HEK293 (cell line): ENCODE measurements at regions not wholly inside any gene's neighbourhood (a gene's known extent, or its start where the extent isn't known, plus 50 kb on each side); places are given as distances from the start of the nearest gene placed in this dataset.

Source experiments
- CTCF ChIP-seq: fragments of 450-650 bp; formaldehyde crosslinking; IDR thresholded peaks from 2 replicates; pipeline ENCODE4 v1.5.1; 2016; ENCODE audit warnings: missing biosample characterization, missing genetic modification characterization
- GLIS2 ChIP-seq: fragments of 450-650 bp; formaldehyde crosslinking; IDR thresholded peaks from 2 replicates; pipeline ENCODE4 v1.5.1; 2016; ENCODE audit warnings: missing biosample characterization, missing genetic modification characterization
- TCF7L2 ChIP-seq: IDR thresholded peaks from 2 replicates; pipeline ENCODE4 v1.6.1; 2011; ENCODE audit warnings: low read depth, mild to moderate bottlenecking, inconsistent platforms, low read length, moderate library complexity, borderline replicate concordance
- TRIM28 ChIP-seq: IDR thresholded peaks from 2 replicates; pipeline ENCODE4 v1.6.1; 2011; ENCODE audit warnings: low read length, control low read depth, borderline replicate concordance
- ZFP37 ChIP-seq: fragments of 450-650 bp; formaldehyde crosslinking; IDR thresholded peaks from 2 replicates; pipeline ENCODE4 v1.5.1; 2016; ENCODE audit warnings: missing biosample characterization, missing genetic modification characterization
- ZNF211 ChIP-seq: fragments of 450-650 bp; formaldehyde crosslinking; IDR thresholded peaks from 2 replicates; pipeline ENCODE4 v1.5.1; 2016; ENCODE audit warnings: low read depth, missing biosample characterization, missing genetic modification characterization
- ZNF394 ChIP-seq: fragments of 450-650 bp; formaldehyde crosslinking; IDR thresholded peaks from 2 replicates; pipeline ENCODE4 v1.5.1; 2016; ENCODE audit warnings: missing biosample characterization, missing genetic modification characterization, mild to moderate bottlenecking, moderate library complexity, borderline replicate concordance
- ZNF629 ChIP-seq: fragments of 450-650 bp; formaldehyde crosslinking; IDR thresholded peaks from 2 replicates; pipeline ENCODE4 v1.5.1; 2017; ENCODE audit warnings: missing biosample characterization, missing genetic modification characterization
- TF ChIP-seq, protein P1 (sequence below): fragments of 450-650 bp; formaldehyde crosslinking; IDR thresholded peaks from 2 replicates; pipeline ENCODE4 v1.5.1; 2016; ENCODE audit warnings: missing biosample characterization, missing genetic modification characterization, borderline replicate concordance
- TF ChIP-seq, protein P2 (sequence below): fragments of 450-650 bp; formaldehyde crosslinking; IDR thresholded peaks from 2 replicates; pipeline ENCODE4 v1.5.1; 2016; ENCODE audit warnings: missing biosample characterization, missing genetic modification characterization, low read depth

GRCh38 chr18:40810372-40810771, 1144.7 kb upstream of the PIK3C3 start:
- no peak for TF ChIP-seq ZNF211 (tag by site-specific recombination)
- no peak for TF ChIP-seq ZNF629 (tag by site-specific recombination)
- no peak for TF ChIP-seq TRIM28
- TF ChIP-seq, protein P1, sequence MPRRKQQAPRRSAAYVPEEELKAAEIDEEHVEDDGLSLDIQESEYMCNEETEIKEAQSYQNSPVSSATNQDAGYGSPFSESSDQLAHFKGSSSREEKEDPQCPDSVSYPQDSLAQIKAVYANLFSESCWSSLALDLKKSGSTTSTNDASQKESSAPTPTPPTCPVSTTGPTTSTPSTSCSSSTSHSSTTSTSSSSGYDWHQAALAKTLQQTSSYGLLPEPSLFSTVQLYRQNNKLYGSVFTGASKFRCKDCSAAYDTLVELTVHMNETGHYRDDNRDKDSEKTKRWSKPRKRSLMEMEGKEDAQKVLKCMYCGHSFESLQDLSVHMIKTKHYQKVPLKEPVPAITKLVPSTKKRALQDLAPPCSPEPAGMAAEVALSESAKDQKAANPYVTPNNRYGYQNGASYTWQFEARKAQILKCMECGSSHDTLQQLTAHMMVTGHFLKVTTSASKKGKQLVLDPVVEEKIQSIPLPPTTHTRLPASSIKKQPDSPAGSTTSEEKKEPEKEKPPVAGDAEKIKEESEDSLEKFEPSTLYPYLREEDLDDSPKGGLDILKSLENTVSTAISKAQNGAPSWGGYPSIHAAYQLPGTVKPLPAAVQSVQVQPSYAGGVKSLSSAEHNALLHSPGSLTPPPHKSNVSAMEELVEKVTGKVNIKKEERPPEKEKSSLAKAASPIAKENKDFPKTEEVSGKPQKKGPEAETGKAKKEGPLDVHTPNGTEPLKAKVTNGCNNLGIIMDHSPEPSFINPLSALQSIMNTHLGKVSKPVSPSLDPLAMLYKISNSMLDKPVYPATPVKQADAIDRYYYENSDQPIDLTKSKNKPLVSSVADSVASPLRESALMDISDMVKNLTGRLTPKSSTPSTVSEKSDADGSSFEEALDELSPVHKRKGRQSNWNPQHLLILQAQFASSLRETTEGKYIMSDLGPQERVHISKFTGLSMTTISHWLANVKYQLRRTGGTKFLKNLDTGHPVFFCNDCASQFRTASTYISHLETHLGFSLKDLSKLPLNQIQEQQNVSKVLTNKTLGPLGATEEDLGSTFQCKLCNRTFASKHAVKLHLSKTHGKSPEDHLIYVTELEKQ (tag by site-specific recombination), result no peak
- no peak for TF ChIP-seq ZFP37 (tag by site-specific recombination)
- no peak for TF ChIP-seq ZNF394 (tag by site-specific recombination)
- no peak for TF ChIP-seq CTCF (tag by site-specific recombination)
- no peak for TF ChIP-seq GLIS2
- no peak for TF ChIP-seq TCF7L2
- TF ChIP-seq, protein P2, sequence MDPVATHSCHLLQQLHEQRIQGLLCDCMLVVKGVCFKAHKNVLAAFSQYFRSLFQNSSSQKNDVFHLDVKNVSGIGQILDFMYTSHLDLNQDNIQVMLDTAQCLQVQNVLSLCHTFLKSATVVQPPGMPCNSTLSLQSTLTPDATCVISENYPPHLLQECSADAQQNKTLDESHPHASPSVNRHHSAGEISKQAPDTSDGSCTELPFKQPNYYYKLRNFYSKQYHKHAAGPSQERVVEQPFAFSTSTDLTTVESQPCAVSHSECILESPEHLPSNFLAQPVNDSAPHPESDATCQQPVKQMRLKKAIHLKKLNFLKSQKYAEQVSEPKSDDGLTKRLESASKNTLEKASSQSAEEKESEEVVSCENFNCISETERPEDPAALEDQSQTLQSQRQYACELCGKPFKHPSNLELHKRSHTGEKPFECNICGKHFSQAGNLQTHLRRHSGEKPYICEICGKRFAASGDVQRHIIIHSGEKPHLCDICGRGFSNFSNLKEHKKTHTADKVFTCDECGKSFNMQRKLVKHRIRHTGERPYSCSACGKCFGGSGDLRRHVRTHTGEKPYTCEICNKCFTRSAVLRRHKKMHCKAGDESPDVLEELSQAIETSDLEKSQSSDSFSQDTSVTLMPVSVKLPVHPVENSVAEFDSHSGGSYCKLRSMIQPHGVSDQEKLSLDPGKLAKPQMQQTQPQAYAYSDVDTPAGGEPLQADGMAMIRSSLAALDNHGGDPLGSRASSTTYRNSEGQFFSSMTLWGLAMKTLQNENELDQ (tag by site-specific recombination), result no peak
